COLO668 (cell line): ENCODE measurements at regions not wholly inside any gene's neighbourhood (a gene's known extent, or its start where the extent isn't known, plus 50 kb on each side); places are given as distances from the start of the nearest gene placed in this dataset.
"Not testable (repeated sequence)": the region's sequence is repeated elsewhere in the genome, so short reads cannot be mapped to it uniquely, and the experiment has no call there.

Source experiments
- DNase-seq: peaks from one replicate; lab custom pipeline; 2025; ENCODE audit not compliant: unreplicated experiment; lab: John Stamatoyannopoulos, UW

DNA sequence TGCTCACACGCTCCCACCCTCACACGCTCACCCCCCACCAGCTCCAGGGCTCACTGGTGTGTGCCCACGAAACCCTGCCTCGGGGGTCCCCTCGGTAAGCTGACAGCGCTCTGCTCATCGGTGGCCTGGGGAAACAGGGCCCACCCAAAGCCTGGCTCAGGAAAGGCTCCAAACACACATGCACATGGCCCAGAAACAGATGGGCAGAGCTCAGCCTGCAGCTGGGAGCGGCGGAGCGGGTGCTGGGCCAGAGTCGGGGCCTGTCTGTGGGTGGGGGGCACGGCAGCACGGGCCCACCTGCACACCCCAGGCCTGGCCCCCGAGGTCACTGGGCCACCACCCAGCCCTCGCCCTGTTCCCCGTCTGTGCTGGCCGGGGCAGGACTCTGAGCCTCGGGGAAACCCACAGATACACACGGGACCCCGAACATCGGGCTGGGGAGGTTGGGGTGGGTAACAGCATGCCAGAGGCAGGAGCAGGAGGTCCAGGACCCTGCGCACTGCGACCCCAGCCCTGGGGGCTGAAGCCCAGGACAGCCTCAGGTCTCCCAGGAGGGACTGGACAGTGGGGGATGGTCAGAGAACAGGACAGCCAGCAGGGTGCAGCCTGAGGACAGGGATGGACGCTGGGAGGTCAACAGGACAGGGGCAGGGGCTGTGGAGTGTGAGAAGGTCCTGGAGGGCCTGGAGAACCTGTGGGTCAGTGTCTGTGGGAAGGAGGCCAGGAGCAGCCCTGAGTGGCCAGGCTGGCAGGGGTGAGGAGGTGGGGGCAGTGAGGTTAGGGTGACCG lies 165.1 kb downstream of the TMEM121 start:
- not testable (repeated sequence) for DNase-seq

GRCh38 chr14:105692110-105692685 lies 165.8 kb downstream of the TMEM121 start:
- not testable (repeated sequence) for DNase-seq

GRCh38 chr14:105694961-105695360 lies 168.6 kb downstream of the TMEM121 start:
- no peak for DNase-seq

DNA sequence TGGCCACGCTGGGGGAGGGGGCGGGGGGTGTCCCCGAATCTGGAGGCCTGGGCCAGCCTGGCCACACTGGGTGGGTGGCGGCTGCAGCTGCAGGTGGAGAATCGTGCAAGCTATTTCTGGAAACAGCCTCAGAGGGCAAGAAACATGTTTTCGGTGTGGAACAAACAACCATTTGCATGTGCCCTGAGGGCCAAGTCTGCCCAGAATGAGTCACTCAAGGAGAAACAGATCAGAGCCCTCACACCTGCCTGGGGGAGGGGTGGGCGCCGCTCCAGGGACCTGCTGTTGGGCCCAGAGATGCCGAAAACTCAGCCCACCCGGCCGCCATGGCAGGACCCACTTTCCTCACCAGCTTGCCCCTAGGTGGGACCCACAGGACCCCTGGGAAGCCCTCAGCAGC lies 170.0 kb downstream of the TMEM121 start:
- not testable (repeated sequence) for DNase-seq

GRCh38 chr14:105697414-105697813 lies 171.0 kb downstream of the TMEM121 start:
- not testable (repeated sequence) for DNase-seq

- not testable (repeated sequence) for DNase-seq
Measured at GRCh38 chr14:105697955-105698354, 171.6 kb downstream of the TMEM121 start.

- not testable (repeated sequence) for DNase-seq
Measured at GRCh38 chr14:105698940-105699556, 172.7 kb downstream of the TMEM121 start.

DNA sequence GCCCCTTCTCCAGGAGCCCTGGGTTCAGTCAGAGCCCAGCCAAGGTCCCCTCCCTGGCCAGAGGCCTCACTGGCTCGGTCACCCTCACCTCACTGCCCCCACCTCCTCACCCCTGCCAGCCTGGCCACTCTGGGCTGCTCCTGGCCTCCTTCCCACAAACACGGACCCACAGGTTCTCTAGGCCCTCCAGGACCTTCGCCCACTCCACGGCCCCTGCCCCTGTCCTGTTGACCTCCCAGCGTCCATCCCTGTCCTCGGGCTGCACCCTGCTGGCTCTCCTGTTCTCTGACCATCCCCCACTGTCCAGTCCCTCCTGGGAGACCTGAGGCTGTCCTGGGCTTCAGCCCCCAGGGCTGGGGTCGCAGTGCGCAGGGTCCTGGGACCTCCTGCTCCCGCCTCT lies 173.3 kb downstream of the TMEM121 start:
- DNase-seq: not testable (repeated sequence)

- not testable (repeated sequence) for DNase-seq
Measured at GRCh38 chr14:105700146-105700545, 173.8 kb downstream of the TMEM121 start.

- peak; percentile 40 for DNase-seq
Measured at GRCh38 chr14:105700622-105701288, 174.4 kb downstream of the TMEM121 start.

GRCh38 chr14:105701456-105702274 lies 175.3 kb downstream of the TMEM121 start:
- no peak for DNase-seq

GRCh38 chr14:105702275-105702817 lies 176.0 kb downstream of the TMEM121 start:
- no peak for DNase-seq

- not testable (repeated sequence) for DNase-seq
Measured at GRCh38 chr14:105703044-105703665, 176.8 kb downstream of the TMEM121 start.

- DNase-seq: not testable (repeated sequence)
Measured at GRCh38 chr14:105704091-105704490, 177.7 kb downstream of the TMEM121 start.

DNA sequence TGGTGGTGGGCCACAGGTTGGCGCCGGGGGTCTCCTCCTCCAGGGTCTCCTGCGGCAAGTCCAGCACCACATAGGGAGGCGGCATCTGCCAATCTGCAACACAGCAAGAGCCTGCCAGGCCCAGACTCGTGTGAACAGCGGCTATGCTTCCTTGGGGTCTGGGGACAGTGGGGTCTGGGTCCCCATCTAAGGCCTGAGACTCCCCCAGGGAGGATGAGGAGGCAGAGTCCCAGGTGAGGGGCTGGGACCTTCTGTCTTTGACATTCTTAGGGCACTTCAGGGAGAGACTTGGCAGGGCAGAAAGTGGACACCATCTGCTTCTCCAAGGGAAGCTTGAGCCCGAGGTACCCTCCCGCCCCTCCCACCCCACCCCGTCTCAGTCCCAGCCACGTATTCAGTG lies 178.1 kb downstream of the TMEM121 start:
- not testable (repeated sequence) for DNase-seq

GRCh38 chr14:105705512-105705861 lies 179.1 kb downstream of the TMEM121 start:
- DNase-seq: not testable (repeated sequence)

GRCh38 chr14:105705862-105706700 lies 179.7 kb downstream of the TMEM121 start:
- DNase-seq: not testable (repeated sequence)

DNA sequence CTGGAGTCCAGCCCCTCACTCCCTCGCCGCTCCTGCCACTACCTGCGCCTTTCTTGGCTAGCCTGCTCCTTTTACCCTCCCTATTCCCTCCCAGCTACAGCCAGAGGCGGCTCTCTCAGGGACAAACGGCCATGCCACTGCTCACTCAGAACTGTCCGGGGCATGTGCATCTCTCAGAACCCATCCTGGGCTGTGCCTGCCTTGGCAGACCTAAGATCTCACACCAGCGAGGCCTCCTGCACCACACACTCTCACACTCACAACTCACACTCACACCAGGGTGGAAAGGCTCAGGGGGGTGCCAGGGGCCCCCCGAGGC lies 180.3 kb downstream of the TMEM121 start:
- DNase-seq: not testable (repeated sequence)

DNA sequence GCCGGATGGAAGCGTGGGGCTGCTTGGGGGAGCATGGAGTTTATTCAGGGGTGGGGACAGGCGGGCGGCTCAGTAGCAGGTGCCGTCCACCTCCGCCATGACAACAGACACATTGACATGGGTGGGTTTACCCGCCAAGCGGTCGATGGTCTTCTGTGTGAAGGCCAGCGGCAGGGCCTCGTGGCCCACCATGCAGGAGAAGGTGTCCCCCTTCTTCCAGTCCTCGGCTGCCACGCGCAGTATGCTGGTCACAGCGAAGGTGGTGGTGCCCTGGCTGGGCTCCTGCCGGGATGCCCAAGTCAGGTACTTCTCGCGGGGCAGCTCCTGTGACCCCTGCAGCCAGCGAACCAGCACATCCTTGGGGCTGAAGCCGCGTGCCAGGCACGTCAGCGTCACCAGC lies 180.7 kb downstream of the TMEM121 start:
- not testable (repeated sequence) for DNase-seq
